ENCODE measurements at regions not wholly inside any gene's neighbourhood (a gene's known extent, or its start where the extent isn't known, plus 50 kb on each side); places are given as distances from the start of the nearest gene placed in this dataset.

DNA sequence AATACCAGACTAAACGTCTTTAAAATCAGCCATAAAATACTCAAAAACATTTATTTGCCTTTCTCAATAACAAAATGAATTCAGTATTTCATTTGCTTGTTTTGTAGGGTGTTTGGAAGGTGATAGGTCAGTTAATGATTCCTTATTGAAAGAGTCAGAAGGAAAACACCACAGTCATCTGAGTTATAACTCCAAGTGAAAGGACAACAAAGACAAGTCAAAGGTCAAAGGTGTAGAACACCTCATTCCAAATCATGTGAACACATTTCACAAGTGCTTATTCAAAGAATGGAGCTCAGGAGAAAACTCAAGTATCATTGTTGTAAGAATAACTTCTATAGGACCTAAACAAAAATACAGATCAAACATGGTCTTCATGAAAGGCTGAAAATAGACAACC lies 318.6 kb upstream of the PHF14 start:
- no peak for TF ChIP-seq SIN3A (IDR thresholded peaks at IDR 0.05; ENCODE audit: borderline replicate concordance, insufficient read depth, low read length)
- TF ChIP-seq, protein P1, sequence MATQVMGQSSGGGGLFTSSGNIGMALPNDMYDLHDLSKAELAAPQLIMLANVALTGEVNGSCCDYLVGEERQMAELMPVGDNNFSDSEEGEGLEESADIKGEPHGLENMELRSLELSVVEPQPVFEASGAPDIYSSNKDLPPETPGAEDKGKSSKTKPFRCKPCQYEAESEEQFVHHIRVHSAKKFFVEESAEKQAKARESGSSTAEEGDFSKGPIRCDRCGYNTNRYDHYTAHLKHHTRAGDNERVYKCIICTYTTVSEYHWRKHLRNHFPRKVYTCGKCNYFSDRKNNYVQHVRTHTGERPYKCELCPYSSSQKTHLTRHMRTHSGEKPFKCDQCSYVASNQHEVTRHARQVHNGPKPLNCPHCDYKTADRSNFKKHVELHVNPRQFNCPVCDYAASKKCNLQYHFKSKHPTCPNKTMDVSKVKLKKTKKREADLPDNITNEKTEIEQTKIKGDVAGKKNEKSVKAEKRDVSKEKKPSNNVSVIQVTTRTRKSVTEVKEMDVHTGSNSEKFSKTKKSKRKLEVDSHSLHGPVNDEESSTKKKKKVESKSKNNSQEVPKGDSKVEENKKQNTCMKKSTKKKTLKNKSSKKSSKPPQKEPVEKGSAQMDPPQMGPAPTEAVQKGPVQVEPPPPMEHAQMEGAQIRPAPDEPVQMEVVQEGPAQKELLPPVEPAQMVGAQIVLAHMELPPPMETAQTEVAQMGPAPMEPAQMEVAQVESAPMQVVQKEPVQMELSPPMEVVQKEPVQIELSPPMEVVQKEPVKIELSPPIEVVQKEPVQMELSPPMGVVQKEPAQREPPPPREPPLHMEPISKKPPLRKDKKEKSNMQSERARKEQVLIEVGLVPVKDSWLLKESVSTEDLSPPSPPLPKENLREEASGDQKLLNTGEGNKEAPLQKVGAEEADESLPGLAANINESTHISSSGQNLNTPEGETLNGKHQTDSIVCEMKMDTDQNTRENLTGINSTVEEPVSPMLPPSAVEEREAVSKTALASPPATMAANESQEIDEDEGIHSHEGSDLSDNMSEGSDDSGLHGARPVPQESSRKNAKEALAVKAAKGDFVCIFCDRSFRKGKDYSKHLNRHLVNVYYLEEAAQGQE (IDR thresholded peaks at IDR 0.05; ENCODE audit: insufficient read depth in 1 of 2, low read depth in 2 of 2, low read length in 2 of 2) = no peak
- no peak for TF ChIP-seq FOXP2 (optimal IDR thresholded peaks at IDR 0.05; ENCODE audit: borderline replicate concordance, extremely low read depth, extremely low read length, insufficient read depth)
- TF ChIP-seq POLR2AphosphoS5 (IDR thresholded peaks at IDR 0.05; ENCODE audit: low read depth, low read length) = no peak
- TF ChIP-seq TAF1 (IDR thresholded peaks at IDR 0.05; ENCODE audit: borderline replicate concordance, insufficient read depth, low read length) = no peak

DNA sequence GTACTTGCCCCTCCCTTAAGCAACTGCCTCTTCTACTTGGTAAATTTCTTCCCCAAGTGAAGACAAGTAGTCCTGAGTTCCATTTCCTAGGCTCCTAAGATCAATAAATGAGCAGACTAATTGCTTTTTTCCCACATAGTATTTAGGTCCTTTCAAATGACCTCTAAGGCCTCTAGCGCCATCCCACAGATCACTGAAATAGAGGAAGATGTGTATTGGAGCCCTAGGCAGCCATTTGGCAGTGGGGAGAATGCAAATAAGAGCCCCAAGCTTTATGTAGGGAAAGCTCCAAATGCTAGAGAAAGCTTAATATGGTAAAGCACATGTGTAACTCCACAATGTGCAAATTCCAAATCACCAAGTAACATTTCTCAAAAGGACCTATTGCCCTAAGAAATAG lies 316.5 kb upstream of the PHF14 start:
- TF ChIP-seq SIN3A (IDR thresholded peaks at IDR 0.05; ENCODE audit: borderline replicate concordance, insufficient read depth, low read length) (no peak), POLR2AphosphoS5 (IDR thresholded peaks at IDR 0.05; ENCODE audit: low read depth, low read length) (no peak), FOXP2 (optimal IDR thresholded peaks at IDR 0.05; ENCODE audit: borderline replicate concordance, extremely low read depth, extremely low read length, insufficient read depth) (no peak), TAF1 (IDR thresholded peaks at IDR 0.05; ENCODE audit: borderline replicate concordance, insufficient read depth, low read length) (no peak)
- TF ChIP-seq, protein P1 (IDR thresholded peaks at IDR 0.05; ENCODE audit: insufficient read depth in 1 of 2, low read depth in 2 of 2, low read length in 2 of 2) = no peak

DNA sequence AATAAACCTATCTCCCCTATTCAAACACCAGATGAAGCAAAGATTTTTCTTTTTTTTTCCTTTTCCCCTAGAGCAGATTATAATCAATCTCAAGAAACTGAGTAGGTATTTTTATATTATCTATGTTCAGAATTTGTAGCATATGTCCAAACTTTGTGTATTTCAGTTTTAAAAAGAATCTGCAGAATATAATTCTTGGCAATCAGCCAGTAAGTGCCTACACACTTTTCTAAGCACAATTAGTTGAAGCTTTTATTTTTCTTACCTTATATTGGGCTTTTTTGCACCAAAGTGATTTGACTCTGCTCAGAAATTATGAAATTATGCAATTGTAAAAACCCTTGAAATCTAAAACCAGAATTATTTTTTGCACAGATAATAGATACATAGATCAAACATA lies 315.8 kb upstream of the PHF14 start:
- TF ChIP-seq TAF1 (IDR thresholded peaks at IDR 0.05; ENCODE audit: borderline replicate concordance, insufficient read depth, low read length) = no peak
- no peak for TF ChIP-seq SIN3A (IDR thresholded peaks at IDR 0.05; ENCODE audit: borderline replicate concordance, insufficient read depth, low read length)
- TF ChIP-seq FOXP2 (optimal IDR thresholded peaks at IDR 0.05; ENCODE audit: borderline replicate concordance, extremely low read depth, extremely low read length, insufficient read depth) = no peak
- TF ChIP-seq, protein P1 (IDR thresholded peaks at IDR 0.05; ENCODE audit: insufficient read depth in 1 of 2, low read depth in 2 of 2, low read length in 2 of 2) = no peak
- TF ChIP-seq POLR2AphosphoS5 (IDR thresholded peaks at IDR 0.05; ENCODE audit: low read depth, low read length) = no peak

- TF ChIP-seq TAF1 (IDR thresholded peaks at IDR 0.05; ENCODE audit: borderline replicate concordance, insufficient read depth, low read length) (no peak), POLR2AphosphoS5 (IDR thresholded peaks at IDR 0.05; ENCODE audit: low read depth, low read length) (no peak), FOXP2 (optimal IDR thresholded peaks at IDR 0.05; ENCODE audit: borderline replicate concordance, extremely low read depth, extremely low read length, insufficient read depth) (no peak), SIN3A (IDR thresholded peaks at IDR 0.05; ENCODE audit: borderline replicate concordance, insufficient read depth, low read length) (no peak)
- TF ChIP-seq, protein P1 (IDR thresholded peaks at IDR 0.05; ENCODE audit: insufficient read depth in 1 of 2, low read depth in 2 of 2, low read length in 2 of 2) = no peak
Measured at GRCh38 chr7:10662491-10662890, 311.2 kb upstream of the PHF14 start.

Measured in PFSK-1 (cell line).